Hippocampal formation (tissue), 2 donors: ENCODE measurements at regions not wholly inside any gene's neighbourhood (a gene's known extent, or its start where the extent isn't known, plus 50 kb on each side); places are given as distances from the start of the nearest gene placed in this dataset.
A peak's percentile ranks its signal among the peaks of the same experiment; 100 is the strongest.
"Not testable (repeated sequence)": the region's sequence is repeated elsewhere in the genome, so short reads cannot be mapped to it uniquely, and the experiment has no call there.

Experiments used
- DNase-seq, 2 donors: peaks; one replicate each; lab custom pipeline; 2025; lab: John Stamatoyannopoulos, UW

- DNase-seq: no peak
Measured at GRCh38 chr13:84749126-84749525, 866.9 kb upstream of the SLITRK1 start.

GRCh38 chr13:84745051-84745551 lies 862.8 kb upstream of the SLITRK1 start:
- no peak for DNase-seq

GRCh38 chr13:84744203-84744602 lies 861.9 kb upstream of the SLITRK1 start:
- no peak for DNase-seq

GRCh38 chr13:84741253-84741652 lies 859.0 kb upstream of the SLITRK1 start:
- no peak for DNase-seq

GRCh38 chr13:84739021-84739420 lies 856.7 kb upstream of the SLITRK1 start:
- no peak for DNase-seq

- DNase-seq: no peak
Measured at GRCh38 chr13:84737661-84738060, 855.4 kb upstream of the SLITRK1 start.

GRCh38 chr13:84730376-84730775 lies 848.1 kb upstream of the SLITRK1 start:
- peak in 1 of 2 donors; percentile 23 for DNase-seq

GRCh38 chr13:84705982-84706710 lies 823.9 kb upstream of the SLITRK1 start:
- DNase-seq: no peak

- DNase-seq: no peak
Measured at GRCh38 chr13:84702174-84702573, 819.9 kb upstream of the SLITRK1 start.

GRCh38 chr13:84697591-84697990 lies 815.3 kb upstream of the SLITRK1 start:
- not testable (repeated sequence) for DNase-seq

GRCh38 chr13:84686973-84687372 lies 804.7 kb upstream of the SLITRK1 start:
- DNase-seq: no peak

GRCh38 chr13:84686458-84686857 lies 804.2 kb upstream of the SLITRK1 start:
- DNase-seq: no peak

GRCh38 chr13:84684804-84685203 lies 802.5 kb upstream of the SLITRK1 start:
- no peak for DNase-seq

- DNase-seq: no peak
Measured at GRCh38 chr13:84684048-84684662, 801.9 kb upstream of the SLITRK1 start.

- no peak for DNase-seq
Measured at GRCh38 chr13:84683448-84683847, 801.2 kb upstream of the SLITRK1 start.

GRCh38 chr13:84677836-84678235 lies 795.6 kb upstream of the SLITRK1 start:
- DNase-seq: no peak

GRCh38 chr13:84672616-84673015 lies 790.3 kb upstream of the SLITRK1 start:
- no peak for DNase-seq

GRCh38 chr13:84670245-84670644 lies 788.0 kb upstream of the SLITRK1 start:
- no peak for DNase-seq

GRCh38 chr13:84668637-84669036 lies 786.4 kb upstream of the SLITRK1 start:
- no peak for DNase-seq

GRCh38 chr13:84662491-84662890 lies 780.2 kb upstream of the SLITRK1 start:
- DNase-seq: no peak

GRCh38 chr13:84661718-84662117 lies 779.4 kb upstream of the SLITRK1 start:
- DNase-seq: no peak

GRCh38 chr13:84659359-84659661 lies 777.0 kb upstream of the SLITRK1 start:
- no peak for DNase-seq

GRCh38 chr13:84658491-84659358 lies 776.5 kb upstream of the SLITRK1 start:
- no peak for DNase-seq
